Skeletal muscle tissue (tissue), 3 donors: ENCODE measurements at regions not wholly inside any gene's neighbourhood (a gene's known extent, or its start where the extent isn't known, plus 50 kb on each side); places are given as distances from the start of the nearest gene placed in this dataset.
"Not testable (repeated sequence)": the region's sequence is repeated elsewhere in the genome, so short reads cannot be mapped to it uniquely, and the experiment has no call there.

Experiments
- H3K27ac ChIP-seq: one replicate; pipeline ENCODE4 v1.7.0; 2013; ENCODE audit warnings: mild to moderate bottlenecking, low read depth, low read length, inconsistent platforms
- H3K27me3 ChIP-seq, 3 donors: one replicate each; pipeline ENCODE4 v1.7.0; 2013; ENCODE audit warnings: low read length in 3 of 3; ENCODE audit not compliant: control insufficient read depth in 3 of 3, insufficient read depth in 3 of 3
- H3K36me3 ChIP-seq, 3 donors: one replicate each; pipeline ENCODE4 v1.7.0; 2013; ENCODE audit warnings: low read length in 3 of 3; ENCODE audit not compliant: control insufficient read depth in 3 of 3, insufficient read depth in 3 of 3
- H3K4me1 ChIP-seq, 3 donors: one replicate each; pipeline ENCODE4 v1.7.0; 2013; ENCODE audit warnings: low read length in 3 of 3, mild to moderate bottlenecking in 3 of 3; ENCODE audit not compliant: control insufficient read depth in 3 of 3, insufficient read depth in 3 of 3
- H3K4me3 ChIP-seq, 3 donors: one replicate each; pipeline ENCODE4 v1.7.0; 2013; ENCODE audit warnings: low read length in 3 of 3
- H3K9ac ChIP-seq, 3 donors: one replicate each; pipeline ENCODE4 v1.7.0; 2013; ENCODE audit warnings: low read length in 3 of 3, mild to moderate bottlenecking in 3 of 3, moderate library complexity in 2 of 3, low read depth in 1 of 3
- H3K9me3 ChIP-seq, 3 donors: one replicate each; pipeline ENCODE4 v1.7.0; 2013; ENCODE audit warnings: low read length in 3 of 3; ENCODE audit not compliant: control insufficient read depth in 3 of 3
- donor health status: Osteomylitis.

- Histone ChIP-seq H3K9me3 (no peaks in the 10 kb centered on the region), H3K4me3 (no peak overlapping the region), H3K27ac (no peak overlapping the region)
Observed at GRCh38 chr17:71098071-71098470, 928.7 kb downstream of the KCNJ2 start.

DNA sequence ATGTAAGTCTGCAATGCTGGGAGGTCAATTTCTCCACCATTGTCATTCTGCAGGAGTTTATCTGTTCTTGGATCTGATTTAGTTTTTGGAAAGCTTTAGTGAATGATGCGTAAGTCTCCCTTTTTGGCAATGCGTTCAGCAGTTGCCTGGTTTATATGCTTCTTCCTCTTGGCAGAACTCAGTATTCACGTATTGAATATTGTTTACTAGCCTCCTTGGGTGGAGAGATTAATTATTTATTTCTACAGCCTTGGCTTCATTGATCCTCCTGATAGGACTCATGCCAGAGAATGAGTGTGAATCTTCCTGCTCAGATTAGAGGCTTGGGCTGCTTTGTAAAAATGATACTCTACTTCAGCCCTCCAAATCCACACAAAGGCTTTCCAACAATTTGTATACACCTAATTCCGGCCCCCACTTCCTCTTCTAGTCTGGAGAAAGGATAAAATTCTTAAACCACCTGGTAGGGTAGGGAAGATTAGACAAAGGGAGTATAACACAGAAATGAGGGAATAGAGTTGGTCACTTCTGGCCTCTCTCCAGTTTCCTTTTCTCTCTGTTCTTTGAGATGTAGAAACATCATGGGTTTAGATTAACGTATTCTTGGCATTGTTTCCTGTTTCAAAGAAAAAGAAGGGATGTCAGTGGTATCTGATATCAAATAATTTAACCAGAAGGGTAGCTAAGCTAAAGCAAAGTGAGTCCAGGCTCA, 929.8 kb downstream of the KCNJ2 start:
- no peaks in the 10 kb centered on the region for H3K36me3 ChIP-seq
- H3K4me1 ChIP-seq, result no peaks in the 10 kb centered on the region
- H3K27me3 ChIP-seq, result no peaks in the 10 kb centered on the region
- H3K4me3 ChIP-seq, result no peak overlapping the region
- H3K9ac ChIP-seq, result no peak overlapping the region
- H3K27ac ChIP-seq, result no peak overlapping the region
- H3K9me3 ChIP-seq, result no peaks in the 10 kb centered on the region

More at GRCh38 chr17:71098071-71098470, 928.7 kb downstream of the KCNJ2 start:
- no peaks in the 10 kb centered on the region for H3K36me3 ChIP-seq
- H3K27me3 ChIP-seq, result no peaks in the 10 kb centered on the region
- no peaks in the 10 kb centered on the region for H3K4me1 ChIP-seq
- no peak overlapping the region for H3K9ac ChIP-seq

DNA sequence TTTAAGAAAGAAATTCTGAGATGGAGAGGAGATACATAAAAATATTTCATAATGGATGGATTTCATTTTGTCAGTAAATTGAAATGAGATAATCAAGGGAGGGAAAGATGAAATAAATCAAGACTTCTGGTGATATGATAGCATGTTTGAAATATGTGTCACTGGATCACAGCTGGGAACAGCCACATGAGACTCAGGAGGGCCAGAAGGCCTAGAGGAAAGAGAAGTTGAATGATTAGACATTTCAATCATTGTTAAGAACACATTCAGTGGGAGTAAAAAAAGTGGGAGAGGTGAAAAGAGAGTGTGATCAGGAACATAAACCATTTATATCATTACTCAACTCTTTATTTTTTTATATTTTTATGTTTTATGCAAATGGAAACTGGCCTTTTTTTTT, 933.4 kb downstream of the KCNJ2 start:
- H3K36me3 ChIP-seq, result no peaks in the 10 kb centered on the region
- no peaks in the 10 kb centered on the region for H3K27me3 ChIP-seq
- no peaks in the 10 kb centered on the region for H3K9me3 ChIP-seq
- H3K9ac ChIP-seq, result no peak overlapping the region
- no peaks in the 10 kb centered on the region for H3K4me1 ChIP-seq
- H3K27ac ChIP-seq, result no peak overlapping the region
- H3K4me3 ChIP-seq, result no peak overlapping the region

DNA sequence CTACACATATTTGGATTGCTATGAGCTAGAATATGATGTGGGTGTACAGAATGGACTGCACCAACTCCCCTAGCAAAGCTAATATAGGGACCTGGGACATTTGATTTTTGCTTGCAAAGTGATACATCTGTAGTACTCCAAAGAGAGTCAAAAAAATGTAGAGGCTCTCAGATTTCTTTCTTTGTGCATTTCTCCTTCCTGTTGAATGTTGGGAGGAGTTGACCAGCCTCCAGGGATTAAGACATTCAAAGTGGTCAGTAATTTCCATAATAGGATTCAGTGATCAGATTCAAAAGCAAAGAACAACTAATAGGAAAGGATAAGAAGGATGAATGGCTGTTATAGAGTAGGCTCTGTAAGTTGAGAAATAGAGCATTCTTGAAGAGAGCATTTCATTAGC, 934.9 kb downstream of the KCNJ2 start:
- Histone ChIP-seq H3K4me3 (no peak overlapping the region), H3K9me3 (no peaks in the 10 kb centered on the region), H3K4me1 (no peaks in the 10 kb centered on the region), H3K27ac (no peak overlapping the region), H3K27me3 (no peaks in the 10 kb centered on the region), H3K36me3 (no peaks in the 10 kb centered on the region), H3K9ac (no peak overlapping the region)

GRCh38 chr17:71106056-71106455, 936.7 kb downstream of the KCNJ2 start:
- H3K36me3 ChIP-seq, H3K27me3 ChIP-seq, H3K9ac ChIP-seq, H3K4me1 ChIP-seq, H3K9me3 ChIP-seq, H3K4me3 ChIP-seq, H3K27ac ChIP-seq: not testable (repeated sequence)

DNA sequence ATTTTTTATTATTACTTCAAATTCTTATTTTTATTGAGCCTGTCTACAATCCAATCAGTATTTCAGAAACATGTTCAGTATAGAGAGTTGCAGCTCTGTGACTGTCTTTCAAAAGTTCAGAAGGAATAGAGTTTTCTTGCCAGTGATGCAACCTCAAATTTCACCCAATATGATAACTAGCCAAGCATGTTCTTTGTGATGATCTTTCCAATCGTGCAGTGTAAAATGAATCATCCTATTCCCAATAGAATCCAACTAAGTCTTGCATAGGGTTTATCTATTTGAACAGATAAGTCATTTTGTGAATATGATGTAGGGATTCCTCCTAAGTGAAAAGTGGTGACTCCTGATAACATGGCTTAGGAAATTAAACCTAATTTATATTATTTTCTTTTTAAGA, 937.8 kb downstream of the KCNJ2 start:
- Histone ChIP-seq H3K4me1 (no peaks in the 10 kb centered on the region), H3K27ac (no peak overlapping the region), H3K27me3 (no peaks in the 10 kb centered on the region), H3K9ac (no peak overlapping the region), H3K4me3 (no peak overlapping the region), H3K9me3 (no peaks in the 10 kb centered on the region), H3K36me3 (no peaks in the 10 kb centered on the region)

GRCh38 chr17:71109697-71110096, 940.4 kb downstream of the KCNJ2 start:
- Histone ChIP-seq H3K4me1 (no peaks in the 10 kb centered on the region), H3K9ac (no peak overlapping the region), H3K4me3 (no peak overlapping the region), H3K27me3 (no peaks in the 10 kb centered on the region), H3K9me3 (no peaks in the 10 kb centered on the region), H3K36me3 (no peaks in the 10 kb centered on the region), H3K27ac (no peak overlapping the region)

- Histone ChIP-seq H3K36me3 (no peaks in the 10 kb centered on the region), H3K9me3 (no peaks in the 10 kb centered on the region), H3K9ac (no peak overlapping the region), H3K4me3 (no peak overlapping the region), H3K27ac (no peak overlapping the region), H3K4me1 (no peaks in the 10 kb centered on the region), H3K27me3 (no peaks in the 10 kb centered on the region)
Observed at GRCh38 chr17:71110326-71110725, 941.0 kb downstream of the KCNJ2 start.

DNA sequence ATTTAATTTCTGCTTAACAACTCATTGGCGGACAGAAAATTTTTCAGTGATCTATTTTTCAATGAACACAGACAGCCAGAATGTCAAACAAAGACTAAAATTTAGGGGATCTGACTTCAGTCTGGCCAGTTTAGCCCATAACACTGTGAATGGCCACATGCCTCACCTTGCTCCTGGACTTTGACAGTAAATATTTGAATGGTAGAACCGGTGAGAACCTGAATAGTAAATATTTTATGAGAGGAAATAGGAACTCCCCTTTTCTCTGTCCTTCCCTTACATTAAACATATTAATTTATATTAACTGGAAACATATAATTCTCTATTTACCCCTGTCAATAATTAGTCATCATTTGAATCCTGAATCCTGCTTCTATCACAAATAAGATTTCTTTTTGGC, 942.1 kb downstream of the KCNJ2 start:
- H3K4me3 ChIP-seq, result no peak overlapping the region
- H3K9me3 ChIP-seq, result no peaks in the 10 kb centered on the region
- H3K36me3 ChIP-seq, result no peaks in the 10 kb centered on the region
- no peaks in the 10 kb centered on the region for H3K4me1 ChIP-seq
- H3K9ac ChIP-seq, result no peak overlapping the region
- H3K27ac ChIP-seq, result no peak overlapping the region
- H3K27me3 ChIP-seq, result no peaks in the 10 kb centered on the region

- H3K9ac ChIP-seq, result no peak overlapping the region
- H3K36me3 ChIP-seq, result no peaks in the 10 kb centered on the region
- no peak overlapping the region for H3K4me3 ChIP-seq
- H3K27me3 ChIP-seq, result no peaks in the 10 kb centered on the region
- no peak overlapping the region for H3K27ac ChIP-seq
- H3K4me1 ChIP-seq, result no peaks in the 10 kb centered on the region
- H3K9me3 ChIP-seq, result no peaks in the 10 kb centered on the region
Observed at GRCh38 chr17:71111934-71112333, 942.6 kb downstream of the KCNJ2 start.
